ENCODE measurements at regions not wholly inside any gene's neighbourhood (a gene's known extent, or its start where the extent isn't known, plus 50 kb on each side); places are given as distances from the start of the nearest gene placed in this dataset.

- TF ChIP-seq, protein P1, sequence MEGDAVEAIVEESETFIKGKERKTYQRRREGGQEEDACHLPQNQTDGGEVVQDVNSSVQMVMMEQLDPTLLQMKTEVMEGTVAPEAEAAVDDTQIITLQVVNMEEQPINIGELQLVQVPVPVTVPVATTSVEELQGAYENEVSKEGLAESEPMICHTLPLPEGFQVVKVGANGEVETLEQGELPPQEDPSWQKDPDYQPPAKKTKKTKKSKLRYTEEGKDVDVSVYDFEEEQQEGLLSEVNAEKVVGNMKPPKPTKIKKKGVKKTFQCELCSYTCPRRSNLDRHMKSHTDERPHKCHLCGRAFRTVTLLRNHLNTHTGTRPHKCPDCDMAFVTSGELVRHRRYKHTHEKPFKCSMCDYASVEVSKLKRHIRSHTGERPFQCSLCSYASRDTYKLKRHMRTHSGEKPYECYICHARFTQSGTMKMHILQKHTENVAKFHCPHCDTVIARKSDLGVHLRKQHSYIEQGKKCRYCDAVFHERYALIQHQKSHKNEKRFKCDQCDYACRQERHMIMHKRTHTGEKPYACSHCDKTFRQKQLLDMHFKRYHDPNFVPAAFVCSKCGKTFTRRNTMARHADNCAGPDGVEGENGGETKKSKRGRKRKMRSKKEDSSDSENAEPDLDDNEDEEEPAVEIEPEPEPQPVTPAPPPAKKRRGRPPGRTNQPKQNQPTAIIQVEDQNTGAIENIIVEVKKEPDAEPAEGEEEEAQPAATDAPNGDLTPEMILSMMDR (conservative IDR thresholded peaks at IDR 0.05; ENCODE audit: low read depth in 2 of 2), result no peak
- TF ChIP-seq POLR2AphosphoS5 (IDR thresholded peaks at IDR 0.05; ENCODE audit: low read depth) (no peak), EZH2 (IDR thresholded peaks at IDR 0.05; ENCODE audit: low read depth, unreplicated experiment) (no peak), EZH2phosphoT487 (IDR thresholded peaks at IDR 0.05; ENCODE audit: unreplicated experiment) (no peak), CREB1 (CRISPR knock-in tag; IDR thresholded peaks at IDR 0.05; ENCODE audit: low read depth) (no peak), JUNB (IDR thresholded peaks at IDR 0.05; ENCODE audit: unreplicated experiment) (no peak), ZNF331 (CRISPR knock-in tag; IDR thresholded peaks at IDR 0.05; ENCODE audit: low read depth) (no peak), NANOG (IDR thresholded peaks at IDR 0.05; ENCODE audit: borderline replicate concordance) (no peak), REST (IDR thresholded peaks at IDR 0.05; ENCODE audit: unreplicated experiment) (no peak)
Observed at GRCh38 chr13:109857803-109858202, 71.4 kb upstream of the IRS2 start.
